Heart left ventricle (tissue), 13 donors: ENCODE measurements at regions not wholly inside any gene's neighbourhood (a gene's known extent, or its start where the extent isn't known, plus 50 kb on each side); places are given as distances from the start of the nearest gene placed in this dataset.

Source experiments
- POLR2A ChIP-seq, 2 donors: fragments of 450-650 bp; IDR thresholded peaks; one replicate each; pipeline ENCODE4 v1.6.1; 2017; ENCODE audit warnings: antibody characterized with exemption in 2 of 2, mild to moderate bottlenecking in 2 of 2, moderate library complexity in 2 of 2
- TF ChIP-seq, protein P1 (sequence below), 12 donors: fragments of 200-600 bp; sonication (generic) in 4 of 12; IDR thresholded peaks; one replicate each; pipeline versions ENCODE4 v1.5.0 to v1.8.0; 2018 to 2022; ENCODE audit warnings: antibody characterized with exemption in 12 of 12, mild to moderate bottlenecking in 5 of 12
- donor health status: ischemic (EF 13 %, LVEDD 7.1; RV severe dilation, severe dysfunction).
- donor health status: DM: no; HTN: yes; CAD: no.
- donor health status: DM: no; HTN: no; CAD: no.
- donor health status: ischemic (EF 25% LVEDD 6.9; RV normal size, moderate dysfunction).
- donor health status: ischemic (EF 25% LVEDD 5.7; RV mildly dilated, moderate dysfunction).
- donor health status: ischemic (EF 35%, LVEDD 5.7; RV mildly dilated, moderate dysfunction).
- donor health status: nonischemic (EF 11% LVEDD 7.7; RV severe dilation, severe dysfunction).
- donor health status: DM: yes; HTN: yes; CAD: no.
- donor health status: PGD.
- donor health status: ischemic (EF 29% LVEDD 5.4; RV normal size, mild dysfunction).
- donor health status: nonischemic (EF 23%, LVEDD 6.1; RV moderate dilation, normal function).

GRCh38 chr16:60582528-60582927 is 1453.7 kb downstream of the CDH8 start:
- no peak for TF ChIP-seq POLR2A (IDR thresholded peaks at IDR 0.05)
- TF ChIP-seq, protein P1, sequence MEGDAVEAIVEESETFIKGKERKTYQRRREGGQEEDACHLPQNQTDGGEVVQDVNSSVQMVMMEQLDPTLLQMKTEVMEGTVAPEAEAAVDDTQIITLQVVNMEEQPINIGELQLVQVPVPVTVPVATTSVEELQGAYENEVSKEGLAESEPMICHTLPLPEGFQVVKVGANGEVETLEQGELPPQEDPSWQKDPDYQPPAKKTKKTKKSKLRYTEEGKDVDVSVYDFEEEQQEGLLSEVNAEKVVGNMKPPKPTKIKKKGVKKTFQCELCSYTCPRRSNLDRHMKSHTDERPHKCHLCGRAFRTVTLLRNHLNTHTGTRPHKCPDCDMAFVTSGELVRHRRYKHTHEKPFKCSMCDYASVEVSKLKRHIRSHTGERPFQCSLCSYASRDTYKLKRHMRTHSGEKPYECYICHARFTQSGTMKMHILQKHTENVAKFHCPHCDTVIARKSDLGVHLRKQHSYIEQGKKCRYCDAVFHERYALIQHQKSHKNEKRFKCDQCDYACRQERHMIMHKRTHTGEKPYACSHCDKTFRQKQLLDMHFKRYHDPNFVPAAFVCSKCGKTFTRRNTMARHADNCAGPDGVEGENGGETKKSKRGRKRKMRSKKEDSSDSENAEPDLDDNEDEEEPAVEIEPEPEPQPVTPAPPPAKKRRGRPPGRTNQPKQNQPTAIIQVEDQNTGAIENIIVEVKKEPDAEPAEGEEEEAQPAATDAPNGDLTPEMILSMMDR (IDR thresholded peaks at IDR 0.05), result no peak
